Activated T-cell treated with anti-CD3 and anti-CD28 coated beads, Interleukin-2, amount 50 U/mL, for 48 hours (primary cell): ENCODE measurements at regions not wholly inside any gene's neighbourhood (a gene's known extent, or its start where the extent isn't known, plus 50 kb on each side); places are given as distances from the start of the nearest gene placed in this dataset.

Source experiments
- DNase-seq, 2 experiments: peaks; one replicate each; pipeline ENCODE4 v3.0.0-alpha.2; 2020

- DNase-seq = no peak
Observed at GRCh38 chr11:92276773-92277172, 52.2 kb downstream of the FAT3 start.

GRCh38 chr11:92277871-92278270 lies 53.3 kb downstream of the FAT3 start:
- no peak for DNase-seq

- no peak for DNase-seq
Observed at GRCh38 chr11:92278791-92279433, 54.3 kb downstream of the FAT3 start.

- DNase-seq = no peak
Observed at GRCh38 chr11:92284107-92284506, 59.5 kb downstream of the FAT3 start.

- DNase-seq = no peak
Observed at GRCh38 chr11:92284558-92284957, 59.9 kb downstream of the FAT3 start.

GRCh38 chr11:92285776-92286175 lies 61.2 kb downstream of the FAT3 start:
- no peak for DNase-seq

- DNase-seq = no peak
Observed at GRCh38 chr11:92286709-92287108, 62.1 kb downstream of the FAT3 start.

- no peak for DNase-seq
Observed at GRCh38 chr11:92295175-92296137, 70.8 kb downstream of the FAT3 start.

- no peak for DNase-seq
Observed at GRCh38 chr11:92296138-92296515, 71.5 kb downstream of the FAT3 start.

- DNase-seq = no peak
Observed at GRCh38 chr11:92297567-92298553, 73.2 kb downstream of the FAT3 start.

GRCh38 chr11:92300876-92301275 lies 76.3 kb downstream of the FAT3 start:
- DNase-seq = no peak

GRCh38 chr11:92302770-92303169 lies 78.2 kb downstream of the FAT3 start:
- no peak for DNase-seq

- DNase-seq = no peak
Observed at GRCh38 chr11:92304271-92304670, 79.7 kb downstream of the FAT3 start.

- no peak for DNase-seq
Observed at GRCh38 chr11:92306966-92307510, 82.4 kb downstream of the FAT3 start.

- DNase-seq = no peak
Observed at GRCh38 chr11:92308366-92308765, 83.7 kb downstream of the FAT3 start.

- no peak for DNase-seq
Observed at GRCh38 chr11:92311616-92312449, 87.2 kb downstream of the FAT3 start.

- DNase-seq = no peak
Observed at GRCh38 chr11:92313784-92314183, 89.2 kb downstream of the FAT3 start.

- no peak for DNase-seq
Observed at GRCh38 chr11:92314499-92314898, 89.9 kb downstream of the FAT3 start.

GRCh38 chr11:92316106-92316809 lies 91.6 kb downstream of the FAT3 start:
- no peak for DNase-seq

- no peak for DNase-seq
Observed at GRCh38 chr11:92317222-92317621, 92.6 kb downstream of the FAT3 start.

- DNase-seq = no peak
Observed at GRCh38 chr11:92317721-92318120, 93.1 kb downstream of the FAT3 start.
